Muscle of arm (tissue), 1 donor: ENCODE measurements at regions not wholly inside any gene's neighbourhood (a gene's known extent, or its start where the extent isn't known, plus 50 kb on each side); places are given as distances from the start of the nearest gene placed in this dataset.
A peak's percentile ranks its signal among the peaks of the same experiment; 100 is the strongest.

Experiments
- DNase-seq: peaks from one replicate; pipeline ENCODE4 v3.0.0-alpha.2; 2013

- no peak for DNase-seq
Observed at GRCh38 chr1:172801771-172802322, 142.9 kb downstream of the FASLG start.

- DNase-seq: no peak
Observed at GRCh38 chr1:172809750-172810149, 150.8 kb downstream of the FASLG start.

DNA sequence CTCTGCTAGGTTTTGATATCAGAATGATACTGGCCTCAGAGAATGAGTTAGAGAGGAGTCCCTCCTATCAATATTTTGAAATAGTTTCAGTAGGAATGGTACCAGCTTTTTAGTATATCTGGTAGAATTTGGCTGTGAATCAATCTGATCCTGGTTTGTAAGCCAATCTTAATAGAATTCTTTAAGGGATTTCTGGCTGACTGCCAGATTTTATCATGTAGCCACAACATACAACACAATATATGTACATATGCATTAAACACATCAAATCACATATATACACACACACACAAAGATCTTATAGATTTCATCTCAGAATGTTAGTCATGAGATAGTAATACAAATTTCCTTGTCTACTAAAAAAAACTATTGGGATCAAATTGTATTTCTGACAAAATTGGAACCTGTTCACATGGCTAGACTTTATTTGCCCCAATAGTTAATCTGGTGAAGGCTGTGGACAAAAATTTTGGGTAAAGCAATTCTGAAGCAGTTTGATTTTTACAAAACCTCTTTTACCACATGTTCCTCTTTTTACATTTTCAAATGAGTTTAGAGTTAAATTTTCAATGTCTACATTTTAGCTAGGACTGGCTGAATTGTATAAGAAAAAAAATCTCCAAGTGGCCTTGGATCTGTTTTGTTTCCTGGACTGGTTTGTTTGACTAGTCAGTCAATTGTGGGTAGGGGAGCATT lies 151.7 kb downstream of the FASLG start:
- no peak for DNase-seq

GRCh38 chr1:172811694-172812093 lies 152.8 kb downstream of the FASLG start:
- DNase-seq: no peak

DNA sequence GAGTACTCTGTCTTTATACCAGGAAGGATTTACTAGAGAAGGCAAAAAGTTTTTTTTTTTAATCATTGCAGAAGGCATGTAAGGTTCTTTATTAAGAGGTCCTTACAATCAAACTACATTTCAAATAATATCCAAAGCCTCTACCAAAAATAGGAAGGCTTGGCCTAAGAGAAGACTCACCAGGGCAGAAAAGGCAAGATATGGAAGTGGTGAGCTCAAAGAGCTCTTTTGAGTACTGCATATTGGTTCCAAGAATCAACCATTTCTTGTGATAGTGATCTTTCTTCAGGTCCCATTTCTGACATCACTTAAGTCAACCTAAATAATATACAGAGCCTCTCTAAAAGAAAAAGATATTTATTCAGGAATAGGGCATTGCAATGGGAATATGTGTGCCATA lies 153.2 kb downstream of the FASLG start:
- DNase-seq: no peak

- no peak for DNase-seq
Observed at GRCh38 chr1:172813330-172813729, 154.4 kb downstream of the FASLG start.

DNA sequence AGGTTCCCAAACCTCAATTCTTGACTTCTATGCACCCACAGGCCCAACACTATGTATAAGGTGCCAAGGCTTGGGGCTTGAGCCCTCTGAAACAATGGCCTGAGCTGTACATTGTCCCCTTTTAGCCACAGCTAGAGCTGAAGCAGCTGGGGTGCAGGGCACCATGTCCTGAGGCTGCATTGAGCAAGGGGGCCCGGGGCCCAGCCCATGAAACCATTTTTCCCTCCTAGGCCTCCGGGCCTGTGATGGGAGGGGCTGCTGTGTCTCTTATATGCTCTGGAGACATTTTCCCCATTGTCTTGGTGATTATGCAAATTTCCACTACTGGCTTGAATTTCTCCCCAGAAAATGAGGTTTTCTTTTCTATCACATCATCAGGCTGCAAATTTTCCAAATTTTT lies 155.5 kb downstream of the FASLG start:
- no peak for DNase-seq

GRCh38 chr1:172815740-172816139 lies 156.8 kb downstream of the FASLG start:
- DNase-seq: no peak

GRCh38 chr1:172818841-172819527 lies 160.1 kb downstream of the FASLG start:
- no peak for DNase-seq

DNA sequence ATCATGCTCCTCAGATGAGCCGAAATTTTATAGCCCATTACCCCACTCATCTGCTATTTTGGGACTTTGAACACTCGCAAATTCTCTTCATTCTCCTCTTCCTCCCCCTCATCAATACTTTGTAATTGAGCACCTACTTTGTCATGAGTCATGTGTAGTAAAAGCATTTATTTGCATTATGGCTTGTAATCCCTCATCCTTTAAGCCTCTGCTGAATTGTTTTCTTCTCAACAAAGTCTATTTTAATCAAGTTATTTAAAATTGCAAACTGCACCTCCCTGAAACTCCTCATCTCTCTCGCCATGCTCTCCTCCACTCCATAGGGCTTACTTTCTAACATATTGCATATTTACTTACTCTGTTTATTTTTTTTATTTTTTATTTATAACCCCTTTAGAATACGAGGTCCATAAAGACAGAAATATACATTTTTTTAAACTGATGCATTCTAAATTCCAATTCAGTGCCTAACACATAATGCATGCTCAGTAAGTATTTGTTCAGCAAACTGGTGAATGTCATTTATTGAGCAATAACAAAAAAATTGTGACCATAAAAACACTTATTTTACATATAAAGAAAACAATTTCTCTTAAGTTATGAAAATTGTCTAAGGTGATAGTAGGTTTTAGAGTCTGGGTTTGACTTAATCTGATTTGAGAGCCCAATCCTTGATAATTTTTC lies 161.7 kb downstream of the FASLG start:
- no peak for DNase-seq

DNA sequence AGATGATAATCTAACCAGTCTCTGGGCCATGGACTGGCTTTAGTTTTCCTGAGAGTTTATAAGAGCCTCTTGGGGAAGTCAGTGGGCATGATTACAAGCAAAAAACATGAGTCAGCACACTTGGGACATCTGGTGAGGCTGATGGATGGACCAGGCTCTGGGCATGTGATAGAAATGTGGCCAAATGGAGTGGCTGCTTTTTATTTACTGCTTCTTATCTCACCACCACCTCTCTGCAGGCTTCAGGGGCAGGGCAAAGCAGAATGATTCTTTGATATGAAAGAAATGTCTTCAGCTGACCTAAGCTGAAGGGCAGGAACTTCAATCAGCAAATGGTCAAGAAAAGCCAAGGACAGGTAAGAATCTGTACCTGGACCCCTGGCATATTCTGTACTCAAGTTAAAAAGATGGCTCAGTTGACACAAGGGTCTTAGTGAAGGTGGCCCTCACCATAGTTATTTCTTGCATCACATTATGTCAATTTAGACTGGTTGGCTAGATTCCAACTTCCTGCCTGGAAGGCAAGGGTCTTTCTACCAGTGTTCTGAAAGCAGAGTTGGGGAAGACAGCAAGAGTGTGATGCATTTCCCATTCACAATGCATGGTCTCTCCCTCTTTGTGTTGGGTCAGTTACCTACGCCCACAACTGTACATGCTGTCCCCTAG lies 162.8 kb downstream of the FASLG start:
- no peak for DNase-seq

DNA sequence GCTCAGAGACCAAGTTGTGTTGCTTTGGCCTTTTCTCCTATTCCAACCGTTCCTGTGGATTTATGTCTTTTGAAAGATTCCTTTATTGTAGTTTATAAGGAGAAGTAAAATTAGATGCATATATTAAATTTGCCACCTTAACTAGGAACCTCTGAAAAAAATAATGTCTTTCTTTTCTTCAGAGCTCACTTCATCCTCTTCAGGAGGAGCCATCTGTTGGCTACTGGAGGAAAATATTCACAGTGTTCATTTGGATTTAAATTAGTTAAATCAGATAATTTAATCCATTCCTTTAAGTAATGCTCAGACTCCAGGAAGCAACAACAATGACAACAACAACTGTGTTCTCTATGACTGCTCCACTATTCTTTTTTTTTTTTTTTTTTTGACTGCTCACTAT lies 164.0 kb downstream of the FASLG start:
- no peak for DNase-seq

DNA sequence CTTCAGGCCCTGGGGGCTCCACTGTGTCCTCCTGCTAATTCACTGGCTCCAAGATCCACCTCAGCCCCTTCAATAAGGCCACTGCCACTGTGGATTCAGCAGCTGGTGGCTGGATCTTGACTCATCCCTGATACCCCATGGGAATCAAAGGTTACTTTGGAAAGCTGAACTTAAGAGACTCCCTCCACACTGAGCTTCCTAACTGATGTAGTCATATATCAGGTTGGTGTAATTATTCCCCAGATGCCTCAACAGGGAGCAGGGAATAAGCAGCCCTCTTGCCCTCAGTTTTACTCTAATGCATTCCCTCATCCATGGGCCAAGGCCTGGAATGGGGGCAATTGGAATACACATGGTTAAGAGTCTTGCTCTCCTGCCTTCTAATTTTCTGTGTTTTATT lies 164.6 kb downstream of the FASLG start:
- no peak for DNase-seq

DNA sequence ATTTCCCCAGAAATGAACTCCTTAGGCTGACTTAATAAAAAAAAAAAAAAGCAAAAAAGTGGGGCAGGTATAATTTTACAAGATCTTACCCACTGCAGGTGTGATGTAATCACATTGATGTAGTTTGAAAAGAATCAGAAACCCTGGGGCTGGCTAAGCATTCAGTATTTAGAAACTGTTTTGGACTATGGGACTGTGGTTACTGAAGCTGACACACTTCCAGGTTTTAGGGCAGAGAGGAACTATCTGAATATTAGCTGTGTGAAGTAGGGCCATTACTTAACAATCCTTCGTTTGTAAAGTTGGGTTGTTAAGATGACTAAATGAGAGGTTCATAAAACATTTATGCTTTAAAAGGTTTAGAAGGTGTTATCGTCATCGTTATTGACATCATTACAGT lies 165.3 kb downstream of the FASLG start:
- DNase-seq: no peak

DNA sequence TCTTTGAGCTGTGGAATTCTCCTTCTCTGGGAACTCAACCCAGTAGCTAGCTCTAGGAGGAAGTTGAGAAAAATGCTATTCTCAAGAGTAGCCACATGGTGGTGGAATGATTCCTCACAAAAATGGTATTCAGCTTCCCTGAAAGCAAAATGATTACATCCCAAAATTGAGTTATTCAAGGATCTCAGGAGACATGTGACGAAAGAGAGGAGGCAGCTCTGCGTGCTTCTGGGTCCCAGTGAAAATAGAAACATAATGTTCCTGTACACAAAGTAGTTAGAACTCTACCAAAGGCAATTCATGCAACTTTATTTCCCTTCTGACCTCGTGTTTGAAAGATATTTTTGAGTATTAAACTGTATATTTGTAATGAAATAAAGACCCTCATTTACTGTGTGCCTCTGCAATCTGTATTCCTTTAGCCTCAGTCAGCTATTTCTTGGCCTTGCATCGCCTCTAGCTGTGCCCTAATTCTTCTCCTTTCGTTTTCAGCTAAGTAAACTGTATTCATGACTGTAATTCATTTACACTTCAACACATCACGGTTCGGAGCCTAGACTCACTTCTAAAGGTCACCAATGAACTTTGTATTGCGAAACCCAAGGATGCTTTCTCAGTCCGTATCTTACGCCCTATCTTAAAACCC lies 167.3 kb downstream of the FASLG start:
- peak; percentile 75 for DNase-seq

DNA sequence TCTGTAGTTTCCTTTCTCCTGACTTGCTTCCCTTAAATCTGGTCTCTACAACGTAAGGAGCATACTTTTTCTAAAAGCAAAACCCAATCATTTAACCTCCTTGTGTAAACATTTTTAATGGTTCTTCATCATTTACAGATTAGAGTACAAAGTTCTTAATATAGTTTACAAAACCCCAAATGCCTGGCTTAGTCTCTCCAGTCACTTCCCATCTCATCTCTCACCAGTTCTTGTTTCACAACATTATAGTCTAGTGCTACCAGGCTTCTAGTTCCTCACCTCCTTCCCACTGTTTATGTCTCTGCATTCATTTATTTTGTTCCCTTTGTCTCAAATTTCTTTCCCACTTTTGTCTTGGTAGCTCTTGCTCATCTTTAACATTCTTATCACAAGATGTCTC lies 168.4 kb downstream of the FASLG start:
- DNase-seq: no peak

- no peak for DNase-seq
Observed at GRCh38 chr1:172827841-172828240, 168.9 kb downstream of the FASLG start.

DNA sequence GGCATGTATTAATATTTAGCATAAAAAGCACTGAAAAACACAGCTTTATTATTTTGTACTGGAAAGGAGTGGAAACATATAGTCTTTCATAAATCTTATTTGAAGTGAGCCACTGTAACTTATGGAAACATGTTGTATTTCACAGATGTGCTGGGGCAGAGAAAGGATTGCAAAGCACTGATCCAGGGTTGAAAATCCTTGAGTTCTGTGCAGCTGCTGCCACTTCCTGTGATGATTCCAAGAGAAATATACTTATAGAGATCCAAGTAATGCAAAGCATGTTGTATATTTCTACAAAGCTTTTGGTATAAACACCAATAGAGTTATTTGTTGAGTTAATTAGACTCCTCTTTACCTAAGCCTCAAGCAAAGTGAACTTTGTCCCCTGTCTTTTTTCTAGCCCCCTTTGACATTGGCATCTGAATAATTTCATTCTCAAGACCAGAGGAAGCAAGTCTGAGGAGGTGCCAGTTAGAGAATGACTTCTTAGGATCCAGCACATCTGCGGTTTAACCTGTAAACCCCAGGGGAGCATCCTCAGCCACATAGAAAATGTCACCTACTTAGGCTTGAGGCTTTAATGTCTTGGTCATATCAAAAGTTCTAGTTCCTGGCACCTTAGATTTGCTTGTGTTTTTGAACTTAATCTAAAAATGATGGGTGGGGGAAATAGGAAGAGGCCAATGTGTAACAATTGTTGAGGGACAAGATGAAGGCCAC lies 173.3 kb downstream of the FASLG start:
- no peak for DNase-seq

DNA sequence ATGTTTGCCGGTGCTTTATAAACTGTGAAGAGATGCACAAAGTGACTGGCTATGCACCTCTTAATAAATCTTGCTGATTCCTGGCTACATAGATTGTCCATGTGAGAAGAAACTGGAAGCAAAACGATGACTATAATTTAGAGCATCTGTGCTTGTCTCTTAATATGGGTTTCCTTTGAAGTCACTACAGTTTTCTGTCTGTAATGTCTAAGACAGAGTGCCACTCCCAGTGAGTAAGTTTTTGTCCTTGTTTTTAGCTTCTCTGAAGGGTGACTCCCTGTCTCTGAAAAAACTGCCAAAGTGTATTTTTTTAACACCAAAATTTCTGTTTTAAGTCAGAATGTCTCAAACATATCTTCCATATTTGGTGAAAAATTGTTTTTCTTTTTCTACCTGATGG lies 175.1 kb downstream of the FASLG start:
- no peak for DNase-seq

GRCh38 chr1:172834609-172835008 lies 175.7 kb downstream of the FASLG start:
- no peak for DNase-seq

DNA sequence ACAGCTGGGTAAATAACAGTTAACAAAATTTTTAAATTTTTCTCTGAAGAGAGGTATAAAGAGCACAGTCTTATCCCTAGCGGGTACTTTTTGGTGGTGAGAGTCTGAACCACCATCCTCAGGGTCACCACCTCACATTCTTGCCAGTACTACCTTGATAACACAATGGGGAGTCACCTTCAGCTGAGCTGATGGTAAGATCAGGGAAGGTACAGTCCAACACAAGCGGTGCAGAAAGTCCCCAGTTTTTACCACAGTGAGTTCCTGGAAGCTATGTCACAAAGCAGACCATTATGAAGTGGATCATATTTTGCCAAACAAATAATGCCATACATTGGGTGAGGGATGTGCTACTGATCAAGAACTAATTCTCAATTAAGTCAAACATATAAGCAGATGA lies 176.9 kb downstream of the FASLG start:
- no peak for DNase-seq
